ENCODE measurements at regions not wholly inside any gene's neighbourhood (a gene's known extent, or its start where the extent isn't known, plus 50 kb on each side); places are given as distances from the start of the nearest gene placed in this dataset.

DNA sequence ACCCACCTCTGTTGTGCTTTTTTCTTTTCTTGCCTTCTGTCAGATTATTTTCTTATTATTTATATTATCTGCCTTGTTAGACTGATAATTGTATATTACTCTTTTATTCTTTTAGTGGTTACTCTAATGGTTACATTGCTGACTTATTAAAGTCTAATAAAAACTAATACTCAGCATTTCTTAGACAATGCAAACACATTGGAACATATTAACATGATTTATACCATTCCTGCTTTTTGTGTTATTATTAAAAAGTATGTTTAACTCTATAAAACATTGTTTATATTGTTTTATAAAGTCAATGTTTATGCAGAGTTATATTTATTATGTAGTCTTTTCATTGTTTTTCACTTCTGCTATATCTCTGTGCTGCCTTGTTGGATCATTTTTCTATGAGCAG, 68.0 kb upstream of the CACNA2D1 start:
- Histone ChIP-seq H3K27ac (ENCODE audit: insufficient read depth, low read depth, low read length) (no peak overlapping the region), H3K9ac (replicated peaks; ENCODE audit: extremely low read depth, insufficient read depth, low read length) (no peak overlapping the region), H3K27me3 (ENCODE audit: control insufficient read depth in 2 of 2, insufficient read depth in 2 of 2, low read length in 2 of 2) (no peaks in the 10 kb centered on the region), H3K79me2 (ENCODE audit: control insufficient read depth, insufficient read depth, low read length) (no peaks in the 10 kb centered on the region), H3K4me2 (ENCODE audit: insufficient read depth, low read length) (no peak overlapping the region), H3K36me3 (ENCODE audit: control insufficient read depth in 2 of 2, extremely low read depth in 1 of 2, insufficient read depth in 2 of 2, low read length in 2 of 2) (no peaks in the 10 kb centered on the region), H2AFZ (ENCODE audit: low read depth, low read length) (no peak overlapping the region), H4K20me1 (replicated peaks; ENCODE audit: control insufficient read depth, extremely low read depth, insufficient read depth, low read length) (no peaks in the 10 kb centered on the region), H3K4me1 (ENCODE audit: control insufficient read depth, extremely low read depth, insufficient read depth, low read length) (no peaks in the 10 kb centered on the region), H3K9me3 (replicated peaks; ENCODE audit: control insufficient read depth, insufficient read depth, low read length) (no peaks in the 10 kb centered on the region), H3K4me3 (replicated peaks in 1 of 3; ENCODE audit: insufficient read depth in 1 of 3, low read depth in 1 of 3, low read length in 3 of 3) (no peak overlapping the region), H3K9me1 (replicated peaks; ENCODE audit: control insufficient read depth, extremely low read depth, insufficient read depth, low read length) (no peaks in the 10 kb centered on the region)
- dilution Hi-C loops (cut with MboI; ENCODE audit: extremely low pct_ligation_motif_present, low sequenced_read_pairs) (no loop called here), intact Hi-C loops (cut with micrococcal nuclease) (no loop called here)
- TF ChIP-seq MYC (IDR thresholded peaks at IDR 0.05; ENCODE audit: low read depth, low read length), result no peak
- TF ChIP-seq, protein P1, sequence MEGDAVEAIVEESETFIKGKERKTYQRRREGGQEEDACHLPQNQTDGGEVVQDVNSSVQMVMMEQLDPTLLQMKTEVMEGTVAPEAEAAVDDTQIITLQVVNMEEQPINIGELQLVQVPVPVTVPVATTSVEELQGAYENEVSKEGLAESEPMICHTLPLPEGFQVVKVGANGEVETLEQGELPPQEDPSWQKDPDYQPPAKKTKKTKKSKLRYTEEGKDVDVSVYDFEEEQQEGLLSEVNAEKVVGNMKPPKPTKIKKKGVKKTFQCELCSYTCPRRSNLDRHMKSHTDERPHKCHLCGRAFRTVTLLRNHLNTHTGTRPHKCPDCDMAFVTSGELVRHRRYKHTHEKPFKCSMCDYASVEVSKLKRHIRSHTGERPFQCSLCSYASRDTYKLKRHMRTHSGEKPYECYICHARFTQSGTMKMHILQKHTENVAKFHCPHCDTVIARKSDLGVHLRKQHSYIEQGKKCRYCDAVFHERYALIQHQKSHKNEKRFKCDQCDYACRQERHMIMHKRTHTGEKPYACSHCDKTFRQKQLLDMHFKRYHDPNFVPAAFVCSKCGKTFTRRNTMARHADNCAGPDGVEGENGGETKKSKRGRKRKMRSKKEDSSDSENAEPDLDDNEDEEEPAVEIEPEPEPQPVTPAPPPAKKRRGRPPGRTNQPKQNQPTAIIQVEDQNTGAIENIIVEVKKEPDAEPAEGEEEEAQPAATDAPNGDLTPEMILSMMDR (IDR thresholded peaks at IDR 0.05; ENCODE audit: extremely low read depth in 1 of 2, insufficient read depth in 1 of 2, low read depth in 1 of 2, low read length in 2 of 2), result no peak
- no peak for TF ChIP-seq POLR2AphosphoS5 (IDR thresholded peaks at IDR 0.05; ENCODE audit: insufficient read depth, low read depth, low read length)
- no peak for TF ChIP-seq GATA2 (IDR thresholded peaks at IDR 0.05; ENCODE audit: insufficient read depth, insufficient read length, low read depth, low read length)
- no peak for TF ChIP-seq JUN (IDR thresholded peaks at IDR 0.05; ENCODE audit: borderline replicate concordance, insufficient read depth, insufficient read length, low read depth)
- TF ChIP-seq FOS (IDR thresholded peaks at IDR 0.05; ENCODE audit: borderline replicate concordance, insufficient read depth, low read length), result no peak
- no peak for TF ChIP-seq POLR2A (IDR thresholded peaks at IDR 0.05; ENCODE audit: low read depth, low read length)
- TF ChIP-seq, protein P2, sequence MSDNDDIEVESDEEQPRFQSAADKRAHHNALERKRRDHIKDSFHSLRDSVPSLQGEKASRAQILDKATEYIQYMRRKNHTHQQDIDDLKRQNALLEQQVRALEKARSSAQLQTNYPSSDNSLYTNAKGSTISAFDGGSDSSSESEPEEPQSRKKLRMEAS (IDR thresholded peaks at IDR 0.05; ENCODE audit: insufficient read depth, insufficient read length), result no peak
- TF ChIP-seq EZH2 (IDR thresholded peaks at IDR 0.05; ENCODE audit: borderline replicate concordance, low read depth, low read length, severe bottlenecking), result no peak
- ChIA-PET POLR2A (no interaction called here), CTCF (no interaction called here)
- DNase-seq (ENCODE audit: low read depth, low spot score) (no peak), FAIRE-seq (no peak)
- no TSS peak for BruUV-seq (replicated peaks)
